ENCODE measurements at regions not wholly inside any gene's neighbourhood (a gene's known extent, or its start where the extent isn't known, plus 50 kb on each side); places are given as distances from the start of the nearest gene placed in this dataset.

- Histone ChIP-seq H3K27ac (replicated peaks) (no peak overlapping the region), H3K36me3 (no peaks in the 10 kb centered on the region), H3K4me3 (no peak overlapping the region), H3K9me3 (replicated peaks) (no peaks in the 10 kb centered on the region), H3K4me1 (no peaks in the 10 kb centered on the region), H3K27me3 (ENCODE audit: low read depth) (no peaks in the 10 kb centered on the region)
- no peak for TF ChIP-seq CTCF (IDR thresholded peaks at IDR 0.05; ENCODE audit: borderline replicate concordance)
- no peak for DNase-seq
- intact Hi-C loops (cut with micrococcal nuclease): no loop called here
These were observed 1130.5 kb downstream of the NCAM2 start for GRCh38 chr21:22128671-22129070.

GRCh38 chr21:22132358-22133071 is 1134.3 kb downstream of the NCAM2 start:
- H3K27me3 ChIP-seq (ENCODE audit: low read depth): no peaks in the 10 kb centered on the region
- no peaks in the 10 kb centered on the region for H3K36me3 ChIP-seq
- H3K4me3 ChIP-seq: no peak overlapping the region
- no peak overlapping the region for H3K27ac ChIP-seq (replicated peaks)
- no peaks in the 10 kb centered on the region for H3K9me3 ChIP-seq (replicated peaks)
- TF ChIP-seq CTCF (IDR thresholded peaks at IDR 0.05; ENCODE audit: borderline replicate concordance): no peak
- no peak for DNase-seq
- intact Hi-C loops (cut with micrococcal nuclease): no loop called here
- H3K4me1 ChIP-seq: no peaks in the 10 kb centered on the region

- Histone ChIP-seq H3K27ac (replicated peaks) (no peak overlapping the region), H3K36me3 (no peaks in the 10 kb centered on the region), H3K4me1 (no peaks in the 10 kb centered on the region), H3K9me3 (replicated peaks) (no peaks in the 10 kb centered on the region), H3K27me3 (ENCODE audit: low read depth) (no peaks in the 10 kb centered on the region), H3K4me3 (no peak overlapping the region)
- no peak for DNase-seq
- no peak for TF ChIP-seq CTCF (IDR thresholded peaks at IDR 0.05; ENCODE audit: borderline replicate concordance)
- intact Hi-C loops (cut with micrococcal nuclease): no loop called here
These were observed 1138.5 kb downstream of the NCAM2 start for GRCh38 chr21:22136740-22137139.

- H3K4me3 ChIP-seq: no peak overlapping the region
- H3K4me1 ChIP-seq: no peaks in the 10 kb centered on the region
- DNase-seq: no peak
- intact Hi-C loops (cut with micrococcal nuclease): no loop called here
- no peak for TF ChIP-seq CTCF (IDR thresholded peaks at IDR 0.05; ENCODE audit: borderline replicate concordance)
- no peaks in the 10 kb centered on the region for H3K9me3 ChIP-seq (replicated peaks)
- H3K27ac ChIP-seq (replicated peaks): no peak overlapping the region
- no peaks in the 10 kb centered on the region for H3K36me3 ChIP-seq
- H3K27me3 ChIP-seq (ENCODE audit: low read depth): no peaks in the 10 kb centered on the region
These were observed 1140.2 kb downstream of the NCAM2 start for GRCh38 chr21:22138297-22139016.

GRCh38 chr21:22145545-22145944 is 1147.3 kb downstream of the NCAM2 start:
- no peaks in the 10 kb centered on the region for H3K4me1 ChIP-seq
- H3K36me3 ChIP-seq: no peaks in the 10 kb centered on the region
- H3K4me3 ChIP-seq: no peak overlapping the region
- TF ChIP-seq CTCF (IDR thresholded peaks at IDR 0.05; ENCODE audit: borderline replicate concordance): no peak
- H3K27ac ChIP-seq (replicated peaks): no peak overlapping the region
- DNase-seq: no peak
- no peaks in the 10 kb centered on the region for H3K27me3 ChIP-seq (ENCODE audit: low read depth)
- peaks cover 26% of the 10 kb centered on the region for H3K9me3 ChIP-seq (replicated peaks)
- intact Hi-C loops (cut with micrococcal nuclease): no loop called here

Measured in left ventricle myocardium inferior (tissue), 1 donor.